ENCODE measurements at regions not wholly inside any gene's neighbourhood (a gene's known extent, or its start where the extent isn't known, plus 50 kb on each side); places are given as distances from the start of the nearest gene placed in this dataset.

DNA sequence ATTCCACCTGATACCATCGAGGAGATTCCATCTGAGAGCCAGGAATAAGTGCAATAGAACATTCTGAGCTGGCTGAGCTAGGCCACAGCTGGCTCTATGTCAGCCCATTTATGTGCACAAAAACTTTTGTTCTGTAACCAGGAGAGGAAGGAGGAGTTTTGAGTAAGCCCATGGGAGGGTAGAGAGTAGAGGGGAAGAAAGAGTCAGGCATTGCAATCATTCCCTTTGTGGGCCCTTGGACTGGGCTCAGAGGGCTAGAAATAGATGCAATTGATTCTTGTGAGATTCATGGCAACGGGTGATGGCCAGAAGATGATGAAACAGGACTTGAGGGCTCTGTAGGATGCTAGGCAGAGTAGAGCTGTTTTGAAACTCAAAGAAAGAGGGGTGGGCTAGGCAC, 104.6 kb upstream of the KIF5B start:
- TF ChIP-seq, protein P1, sequence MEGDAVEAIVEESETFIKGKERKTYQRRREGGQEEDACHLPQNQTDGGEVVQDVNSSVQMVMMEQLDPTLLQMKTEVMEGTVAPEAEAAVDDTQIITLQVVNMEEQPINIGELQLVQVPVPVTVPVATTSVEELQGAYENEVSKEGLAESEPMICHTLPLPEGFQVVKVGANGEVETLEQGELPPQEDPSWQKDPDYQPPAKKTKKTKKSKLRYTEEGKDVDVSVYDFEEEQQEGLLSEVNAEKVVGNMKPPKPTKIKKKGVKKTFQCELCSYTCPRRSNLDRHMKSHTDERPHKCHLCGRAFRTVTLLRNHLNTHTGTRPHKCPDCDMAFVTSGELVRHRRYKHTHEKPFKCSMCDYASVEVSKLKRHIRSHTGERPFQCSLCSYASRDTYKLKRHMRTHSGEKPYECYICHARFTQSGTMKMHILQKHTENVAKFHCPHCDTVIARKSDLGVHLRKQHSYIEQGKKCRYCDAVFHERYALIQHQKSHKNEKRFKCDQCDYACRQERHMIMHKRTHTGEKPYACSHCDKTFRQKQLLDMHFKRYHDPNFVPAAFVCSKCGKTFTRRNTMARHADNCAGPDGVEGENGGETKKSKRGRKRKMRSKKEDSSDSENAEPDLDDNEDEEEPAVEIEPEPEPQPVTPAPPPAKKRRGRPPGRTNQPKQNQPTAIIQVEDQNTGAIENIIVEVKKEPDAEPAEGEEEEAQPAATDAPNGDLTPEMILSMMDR (conservative IDR thresholded peaks at IDR 0.05; ENCODE audit: low read depth, low read length) = no peak
- Histone ChIP-seq H3K4me2 (no peak overlapping the region), H3K4me3 (IDR thresholded peaks at IDR 0.05; ENCODE audit: insufficient read depth, low read depth, low read length) (no peak overlapping the region), H3K9ac (no peak overlapping the region), H3K36me3 (ENCODE audit: insufficient read depth) (no peaks in the 10 kb centered on the region), H3K79me2 (ENCODE audit: insufficient read depth, low read depth) (no peaks in the 10 kb centered on the region), H3K4me1 (ENCODE audit: low read depth, poor library complexity, severe bottlenecking) (no peaks in the 10 kb centered on the region), H3K27ac (no peak overlapping the region), H2AFZ (ENCODE audit: low read depth) (no peak overlapping the region), H4K20me1 (ENCODE audit: insufficient read depth) (no peaks in the 10 kb centered on the region), H3K27me3 (ENCODE audit: insufficient read depth, low read depth) (no peaks in the 10 kb centered on the region)

GRCh38 chr10:32159264-32159663, 103.0 kb upstream of the KIF5B start:
- Histone ChIP-seq H3K36me3 (ENCODE audit: insufficient read depth) (no peaks in the 10 kb centered on the region), H3K79me2 (ENCODE audit: insufficient read depth, low read depth) (no peaks in the 10 kb centered on the region), H4K20me1 (ENCODE audit: insufficient read depth) (no peaks in the 10 kb centered on the region), H2AFZ (ENCODE audit: low read depth) (no peak overlapping the region), H3K27ac (no peak overlapping the region), H3K4me1 (ENCODE audit: low read depth, poor library complexity, severe bottlenecking) (no peaks in the 10 kb centered on the region), H3K4me2 (no peak overlapping the region), H3K4me3 (IDR thresholded peaks at IDR 0.05; ENCODE audit: insufficient read depth, low read depth, low read length) (no peak overlapping the region), H3K9ac (no peak overlapping the region), H3K27me3 (ENCODE audit: insufficient read depth, low read depth) (no peaks in the 10 kb centered on the region)
- TF ChIP-seq, protein P1 (conservative IDR thresholded peaks at IDR 0.05; ENCODE audit: low read depth, low read length) = no peak

DNA sequence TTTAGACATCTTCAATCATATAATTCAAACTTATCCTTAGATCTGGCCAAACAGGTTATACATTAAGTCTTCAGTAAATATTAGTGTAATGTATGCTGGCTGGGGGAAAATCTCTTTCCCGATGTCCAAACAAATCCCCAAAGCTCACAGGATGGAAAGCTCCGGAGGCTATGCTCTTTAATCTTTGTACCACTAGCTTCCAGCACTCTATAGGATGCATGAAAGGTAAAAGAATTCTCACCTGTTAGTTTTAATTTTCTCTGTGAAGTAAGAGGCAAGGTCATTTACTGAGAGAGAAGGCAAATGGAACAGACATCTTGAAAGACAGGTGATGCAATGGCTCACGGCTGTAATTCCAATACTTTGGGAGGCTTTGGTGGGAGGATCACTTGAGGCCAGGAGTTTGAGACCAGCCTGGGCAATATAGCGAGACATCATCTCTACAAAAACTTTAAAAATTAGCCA, 99.8 kb upstream of the KIF5B start:
- H3K4me2 ChIP-seq = no peak overlapping the region
- no peak overlapping the region for H3K4me3 ChIP-seq (IDR thresholded peaks at IDR 0.05; ENCODE audit: insufficient read depth, low read depth, low read length)
- TF ChIP-seq, protein P1 (conservative IDR thresholded peaks at IDR 0.05; ENCODE audit: low read depth, low read length) = no peak
- H3K79me2 ChIP-seq (ENCODE audit: insufficient read depth, low read depth) = no peaks in the 10 kb centered on the region
- H4K20me1 ChIP-seq (ENCODE audit: insufficient read depth) = no peaks in the 10 kb centered on the region
- H3K27me3 ChIP-seq (ENCODE audit: insufficient read depth, low read depth) = no peaks in the 10 kb centered on the region
- H3K36me3 ChIP-seq (ENCODE audit: insufficient read depth) = no peaks in the 10 kb centered on the region
- no peak overlapping the region for H3K27ac ChIP-seq
- no peak overlapping the region for H3K9ac ChIP-seq
- no peaks in the 10 kb centered on the region for H3K4me1 ChIP-seq (ENCODE audit: low read depth, poor library complexity, severe bottlenecking)
- no peak overlapping the region for H2AFZ ChIP-seq (ENCODE audit: low read depth)

DNA sequence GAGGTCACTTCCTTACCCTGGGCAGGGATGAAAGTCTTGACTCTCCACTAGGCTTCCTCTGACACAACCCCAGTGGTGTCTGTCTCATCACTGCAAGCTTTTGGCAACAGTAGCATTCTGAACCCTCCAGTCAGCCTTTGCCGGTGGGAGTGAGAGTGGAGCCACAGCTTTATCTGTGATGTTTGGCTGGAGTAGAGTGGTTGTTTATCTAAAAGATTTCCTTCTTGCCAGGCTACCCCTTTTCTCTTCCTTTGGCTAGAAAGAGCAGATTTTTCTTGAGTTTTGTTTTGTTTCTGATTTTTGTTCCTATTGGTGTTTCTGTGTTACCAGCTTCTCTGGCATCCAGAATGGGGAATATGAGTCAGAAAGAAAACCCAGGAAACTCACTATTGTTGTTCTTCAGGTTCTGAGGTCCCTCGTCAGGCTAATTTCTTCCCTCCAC, 98.9 kb upstream of the KIF5B start:
- TF ChIP-seq, protein P1 (conservative IDR thresholded peaks at IDR 0.05; ENCODE audit: low read depth, low read length) = no peak
- Histone ChIP-seq H2AFZ (ENCODE audit: low read depth) (no peak overlapping the region), H3K4me1 (ENCODE audit: low read depth, poor library complexity, severe bottlenecking) (peaks cover 1% of the 10 kb centered on the region), H3K4me2 (no peak overlapping the region), H3K4me3 (IDR thresholded peaks at IDR 0.05; ENCODE audit: insufficient read depth, low read depth, low read length) (no peak overlapping the region), H3K79me2 (ENCODE audit: insufficient read depth, low read depth) (no peaks in the 10 kb centered on the region), H3K27ac (no peak overlapping the region), H4K20me1 (ENCODE audit: insufficient read depth) (no peaks in the 10 kb centered on the region), H3K27me3 (ENCODE audit: insufficient read depth, low read depth) (no peaks in the 10 kb centered on the region), H3K9ac (no peak overlapping the region), H3K36me3 (ENCODE audit: insufficient read depth) (no peaks in the 10 kb centered on the region)

All from KMS-11 (cell line).